HCT116 (cell line): ENCODE measurements at regions not wholly inside any gene's neighbourhood (a gene's known extent, or its start where the extent isn't known, plus 50 kb on each side); places are given as distances from the start of the nearest gene placed in this dataset.
A peak's percentile ranks its signal among the peaks of the same experiment; 100 is the strongest.
"Not testable (repeated sequence)": the region's sequence is repeated elsewhere in the genome, so short reads cannot be mapped to it uniquely, and the experiment has no call there.

Experiments used
- ATAC-seq: fragments of 200-7000 bp; cut with Tn5 transposase; 2 replicates; pipeline ENCODE4 v1.9.1; 2020; ENCODE audit warnings: mild to moderate bottlenecking, moderate library complexity
- BruUV-seq: library from RNA; stranded (reverse); fragments of 400-500 nt; replicated peaks from 2 replicates; lab custom pipeline; 2021; lab: Mats Ljungman, UMichigan
- CTCF ChIA-PET: fragments of 300-600 bp; sonication (Branson Sonifier 250); formaldehyde crosslinking; loops from one replicate; lab custom pipeline; 2021; ENCODE audit warnings: antibody characterized with exemption; lab: Charles Lee
- POLR2A ChIA-PET: fragments of 300-600, 350-600 bp; sonication (Branson Sonifier 250); formaldehyde crosslinking; loops from one replicate; lab custom pipeline; 2021; ENCODE audit warnings: antibody characterized with exemption; lab: Charles Lee
- RAD21 ChIA-PET, 2 experiments: fragments of 300-600 bp; sonication (Branson Sonifier 250); formaldehyde crosslinking; loops; one replicate each; lab custom pipeline; 2023; ENCODE audit warnings: low total read pairs in 2 of 2; ENCODE audit not compliant: uncharacterized antibody in 2 of 2, unreplicated experiment in 2 of 2, low non-redundant PET in 1 of 2; lab: Charles Lee
- DNase-seq: peaks from one replicate; pipeline ENCODE4 v3.0.0-alpha.2; 2010; ENCODE audit warnings: low read depth, low spot score
- H2AFZ ChIP-seq: fragments of 200-600 bp; shearing (Covaris generic), sonication (generic); 2 replicates; pipeline ENCODE4 v1.6.1; 2017; ENCODE audit warnings: low read depth, mixed run types, mixed read lengths, antibody characterized with exemption, low read length; ENCODE audit not compliant: poor library complexity, severe bottlenecking
- H3K27ac ChIP-seq: 2 replicates; pipeline ENCODE4 v1.5.1; 2012; ENCODE audit warnings: low read depth, low read length
- H3K27me3 ChIP-seq: fragments of 200-600 bp; sonication (generic); 2 replicates; pipeline ENCODE4 v1.6.1; 2016; ENCODE audit warnings: mixed run types, low read length, mixed read lengths; ENCODE audit not compliant: insufficient read depth
- H3K36me3 ChIP-seq, 2 experiments: fragments of 200-500 bp in 1 of 2; fragments of 200-600 bp in 1 of 2; sonication (Bioruptor generic) in 1 of 2; sonication (generic) in 1 of 2; 2 replicates each; pipeline versions ENCODE4 v1.5.1 to v1.6.1; 2014 to 2016; ENCODE audit warnings: low read length in 2 of 2, inconsistent platforms in 1 of 2, mixed read lengths in 1 of 2, mixed run types in 1 of 2; ENCODE audit not compliant: insufficient read depth in 2 of 2, control insufficient read depth in 1 of 2
- H3K4me1 ChIP-seq, 2 experiments: fragments of 200-600 bp in 1 of 2; sonication (generic) in 1 of 2; 2 replicates each; pipeline versions ENCODE4 v1.5.1 to v1.6.1; 2012 to 2017; ENCODE audit warnings: low read length in 2 of 2, inconsistent platforms in 1 of 2, mild to moderate bottlenecking in 1 of 2, mixed read lengths in 1 of 2, mixed run types in 1 of 2, moderate library complexity in 1 of 2; ENCODE audit not compliant: insufficient read depth in 2 of 2, control insufficient read depth in 1 of 2
- H3K4me2 ChIP-seq: fragments of 200-600 bp; sonication (generic); 2 replicates; pipeline ENCODE4 v1.6.1; 2017; ENCODE audit warnings: mixed run types, low read length, mixed read lengths
- H3K4me3 ChIP-seq, 2 experiments: fragments of 200-600 bp in 1 of 2; sonication (generic) in 1 of 2; replicated peaks in 1 of 2; 2 replicates each; pipeline ENCODE4 v1.5.1; 2011 to 2016; ENCODE audit warnings: low read length in 2 of 2, control low read depth in 1 of 2, low read depth in 1 of 2, mild to moderate bottlenecking in 1 of 2, mixed read lengths in 1 of 2, mixed run types in 1 of 2
- H3K79me2 ChIP-seq: fragments of 200-600 bp; sonication (generic); 2 replicates; pipeline ENCODE4 v1.6.1; 2017; ENCODE audit warnings: mild to moderate bottlenecking, mixed run types, low read length, moderate library complexity, mixed read lengths; ENCODE audit not compliant: insufficient read depth
- H3K9ac ChIP-seq: fragments of 200-600 bp; sonication (generic); 2 replicates; pipeline ENCODE4 v1.6.1; 2016; ENCODE audit warnings: low read length, mixed read lengths
- H3K9me2 ChIP-seq: fragments of 200-600 bp; sonication (generic), shearing (Covaris generic); 2 replicates; pipeline ENCODE4 v1.6.1; 2017; ENCODE audit warnings: mixed run types, mild to moderate bottlenecking, moderate library complexity; ENCODE audit not compliant: insufficient read depth
- H3K9me3 ChIP-seq, 2 experiments: fragments of 200-500 bp in 1 of 2; fragments of 200-600 bp in 1 of 2; sonication (Bioruptor generic) in 1 of 2; sonication (generic) in 1 of 2; 2 replicates each; pipeline ENCODE4 v1.6.1; 2014 to 2017; ENCODE audit warnings: low read length in 2 of 2, mixed read lengths in 2 of 2, inconsistent platforms in 1 of 2, low read depth in 1 of 2, mild to moderate bottlenecking in 1 of 2, mixed run types in 1 of 2, moderate library complexity in 1 of 2; ENCODE audit not compliant: control insufficient read depth in 1 of 2, insufficient read depth in 1 of 2
- H4K20me1 ChIP-seq: fragments of 200-600 bp; sonication (generic), shearing (Covaris generic); 2 replicates; pipeline ENCODE4 v1.6.1; 2017; ENCODE audit warnings: mixed run types, mild to moderate bottlenecking, moderate library complexity; ENCODE audit not compliant: insufficient read depth
- CBX3 ChIP-seq: IDR thresholded peaks from 2 replicates; pipeline ENCODE4 v1.6.1; 2012; ENCODE audit warnings: low read depth
- FOSL1 ChIP-seq: IDR thresholded peaks from 2 replicates; pipeline ENCODE4 v1.6.1; 2012; ENCODE audit warnings: low read depth
- JUND ChIP-seq: IDR thresholded peaks from 2 replicates; pipeline ENCODE4 v1.6.1; 2012
- MAX ChIP-seq: IDR thresholded peaks from 2 replicates; pipeline ENCODE4 v1.6.1; 2012
- SIN3A ChIP-seq: IDR thresholded peaks from 2 replicates; pipeline ENCODE4 v1.6.1; 2012; ENCODE audit warnings: low read depth
- SP1 ChIP-seq: IDR thresholded peaks from 2 replicates; pipeline ENCODE4 v1.6.1; 2012; ENCODE audit warnings: low read depth
- intact Hi-C: fragments of 100-400 bp; cut with micrococcal nuclease; formaldehyde crosslinking; loops from 2 replicates; pipeline ENCODE4 v1.10.0; 2022

GRCh38 chr16:88245241-88246081 is 137.3 kb upstream of the ZNF469 start:
- H3K27me3 ChIP-seq, CTCF ChIA-PET, H3K79me2 ChIP-seq, H4K20me1 ChIP-seq, H3K9me3 ChIP-seq, intact Hi-C loops, H2AFZ ChIP-seq, BruUV-seq, H3K36me3 ChIP-seq, DNase-seq: not testable (repeated sequence)
- H3K4me1 ChIP-seq, result peaks cover 27 to 65% of the 10 kb centered on the region in 2 experiments
- H3K9ac ChIP-seq, result peak overlapping the region; percentile 18; the same call in 1 of the 2 replicates
- peak overlapping the region; percentile 4 to 33; a peak in 3 of 4 replicates for H3K4me3 ChIP-seq
- H3K4me2 ChIP-seq, result peak overlapping the region; percentile 68
- TF ChIP-seq SIN3A (peak; percentile 59; the same call in 1 of the 2 replicates), JUND (peak; percentile 54), FOSL1 (peak; percentile 57), SP1 (peak; percentile 54; the same call in 1 of the 2 replicates), MAX (peak; percentile 70), CBX3 (peak; percentile 88)
- TF ChIP-seq, all 23 proteins: peak for 6; not testable (repeated sequence) for 17
- RAD21 ChIA-PET, H3K9me2 ChIP-seq, POLR2A ChIA-PET: not testable (repeated sequence)
- ATAC-seq, result peak; percentile 67
- H3K27ac ChIP-seq, result peak overlapping the region; percentile 74

GRCh38 chr16:88246955-88247582 is 135.7 kb upstream of the ZNF469 start:
- H3K36me3 ChIP-seq, H3K27ac ChIP-seq, H2AFZ ChIP-seq, H3K4me2 ChIP-seq, intact Hi-C loops, ATAC-seq, H3K9ac ChIP-seq, CTCF ChIA-PET, H4K20me1 ChIP-seq, H3K79me2 ChIP-seq, POLR2A ChIA-PET, H3K9me2 ChIP-seq, DNase-seq, RAD21 ChIA-PET, H3K9me3 ChIP-seq, H3K4me3 ChIP-seq, BruUV-seq, H3K27me3 ChIP-seq: not testable (repeated sequence)
- H3K4me1 ChIP-seq, result peaks cover 25 to 49% of the 10 kb centered on the region in 2 experiments
